Neural cell (in vitro differentiated cells): ENCODE measurements at regions not wholly inside any gene's neighbourhood (a gene's known extent, or its start where the extent isn't known, plus 50 kb on each side); places are given as distances from the start of the nearest gene placed in this dataset.

Source experiments
- H2AFZ ChIP-seq: fragments of 200-600, 300-800 bp; sonication (generic), shearing (Covaris generic); 2 replicates; pipeline ENCODE4 v1.6.0; 2014; ENCODE audit warnings: low read depth, mild to moderate bottlenecking, antibody characterized with exemption, low read length, moderate library complexity
- H3F3A ChIP-seq: fragments of 200-600 bp; shearing (Covaris generic); 2 replicates; pipeline ENCODE4 v1.6.1; 2016; ENCODE audit warnings: mild to moderate bottlenecking, moderate library complexity, mixed read lengths, antibody characterized with exemption, low read length; ENCODE audit not compliant: insufficient read depth, poor library complexity, severe bottlenecking
- H3K27ac ChIP-seq: fragments of 200-600, 300-800 bp; sonication (generic), shearing (Covaris generic); 2 replicates; pipeline ENCODE4 v1.5.1; 2014; ENCODE audit warnings: mild to moderate bottlenecking, low read length, moderate library complexity
- H3K27me3 ChIP-seq: fragments of 300-800, 200-600 bp; sonication (generic), shearing (Covaris generic); 2 replicates; pipeline ENCODE4 v1.6.0; 2014; ENCODE audit warnings: mild to moderate bottlenecking, low read depth, low read length, moderate library complexity; ENCODE audit not compliant: insufficient read depth
- H3K36me3 ChIP-seq: fragments of 300-800, 200-600 bp; sonication (generic), shearing (Covaris generic); 2 replicates; pipeline ENCODE4 v1.5.1; 2014; ENCODE audit warnings: mild to moderate bottlenecking, antibody characterized with exemption, low read length, moderate library complexity; ENCODE audit not compliant: insufficient read depth
- H3K4me2 ChIP-seq: fragments of 300-800, 200-600 bp; sonication (generic), shearing (Covaris generic); 2 replicates; pipeline ENCODE4 v1.6.0; 2014; ENCODE audit warnings: mild to moderate bottlenecking, low read length
- H3K4me3 ChIP-seq: fragments of 300-800, 200-600 bp; sonication (generic), shearing (Covaris generic); 2 replicates; pipeline ENCODE4 v1.5.1; 2014; ENCODE audit warnings: mild to moderate bottlenecking, low read length, moderate library complexity
- H3K79me2 ChIP-seq: fragments of 200-600 bp; shearing (Covaris generic); replicated peaks from 2 replicates; pipeline ENCODE4 v1.6.0; 2014; ENCODE audit warnings: mild to moderate bottlenecking, low read length, moderate library complexity; ENCODE audit not compliant: insufficient read depth
- H3K9ac ChIP-seq: fragments of 300-800, 200-600 bp; sonication (generic), shearing (Covaris generic); 2 replicates; pipeline ENCODE4 v1.6.1; 2016; ENCODE audit warnings: mild to moderate bottlenecking, low read length, mixed read lengths
- H3K9me2 ChIP-seq: fragments of 200-600 bp; shearing (Covaris generic); 2 replicates; pipeline ENCODE4 v1.6.1; 2016; ENCODE audit warnings: mild to moderate bottlenecking, low read length, mixed read lengths; ENCODE audit not compliant: insufficient read depth
- H3K9me3 ChIP-seq: fragments of 200-600, 300-800 bp; sonication (generic), shearing (Covaris generic); 2 replicates; pipeline ENCODE4 v1.6.1; 2016; ENCODE audit warnings: mild to moderate bottlenecking, mixed run types, low read length, moderate library complexity, mixed read lengths
- H4K20me1 ChIP-seq: fragments of 200-600 bp; shearing (Covaris generic); 2 replicates; pipeline ENCODE4 v1.6.1; 2016; ENCODE audit warnings: mild to moderate bottlenecking, mixed run types; ENCODE audit not compliant: insufficient read depth
- CTCF ChIP-seq: fragments of 450-650 bp; IDR thresholded peaks from 2 replicates; pipeline ENCODE4 v1.5.1; 2014; ENCODE audit warnings: antibody characterized with exemption, mild to moderate bottlenecking, moderate library complexity; ENCODE audit not compliant: poor library complexity, severe bottlenecking
- EP300 ChIP-seq: fragments of 450-650 bp; conservative IDR thresholded peaks from 2 replicates; pipeline ENCODE4 v1.6.1; 2014; ENCODE audit warnings: antibody characterized with exemption, mild to moderate bottlenecking, moderate library complexity; ENCODE audit not compliant: poor library complexity, severe bottlenecking
- EZH2 ChIP-seq: fragments of 200-600, 300-800 bp; shearing (Covaris generic), sonication (generic); IDR thresholded peaks from 2 replicates; pipeline ENCODE4 v1.6.1; 2014; ENCODE audit warnings: antibody characterized with exemption, low read length, borderline replicate concordance, mild to moderate bottlenecking; ENCODE audit not compliant: insufficient read depth, poor library complexity, severe bottlenecking
- MXI1 ChIP-seq: fragments of 450-650 bp; conservative IDR thresholded peaks from 2 replicates; pipeline ENCODE4 v1.6.1; 2014; ENCODE audit warnings: antibody characterized with exemption, mild to moderate bottlenecking; ENCODE audit not compliant: poor library complexity, severe bottlenecking
- POLR2AphosphoS5 ChIP-seq: IDR thresholded peaks from 2 replicates; pipeline ENCODE4 v1.6.1; 2012
- RAD21 ChIP-seq: fragments of 450-650 bp; conservative IDR thresholded peaks from 2 replicates; pipeline ENCODE4 v1.6.1; 2014; ENCODE audit warnings: antibody characterized with exemption, mild to moderate bottlenecking, moderate library complexity
- SMC3 ChIP-seq: fragments of 450-650 bp; conservative IDR thresholded peaks from 2 replicates; pipeline ENCODE4 v1.6.1; 2014; ENCODE audit warnings: antibody characterized with exemption, mild to moderate bottlenecking, moderate library complexity; ENCODE audit not compliant: poor library complexity
- TAF1 ChIP-seq: IDR thresholded peaks from 2 replicates; pipeline ENCODE4 v1.6.1; 2012; ENCODE audit warnings: low read depth
- TF ChIP-seq, protein P1 (sequence below): IDR thresholded peaks from 2 replicates; pipeline ENCODE4 v1.6.1; 2012; ENCODE audit warnings: borderline replicate concordance

DNA sequence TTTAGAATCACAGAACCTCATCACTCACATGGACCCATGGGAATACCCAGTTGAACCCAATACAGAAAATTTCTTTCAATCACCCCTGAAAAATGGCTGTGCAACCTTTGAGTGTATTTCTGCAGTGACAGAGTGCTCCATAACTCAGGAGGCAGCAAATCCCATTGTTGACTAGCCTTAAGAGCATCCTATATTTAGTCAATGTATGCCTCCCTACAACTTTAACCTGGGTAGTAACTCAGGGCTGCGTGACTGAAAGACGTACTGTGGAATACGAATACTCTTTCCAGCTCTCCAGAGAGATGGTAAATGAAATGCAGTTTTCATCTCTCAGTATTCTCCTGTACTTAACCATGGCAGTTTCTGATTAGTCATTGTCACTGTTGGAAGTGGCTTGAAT, 573.0 kb upstream of the POM121L12 start:
- no peaks in the 10 kb centered on the region for H3F3A ChIP-seq
- no peak overlapping the region for H3K4me3 ChIP-seq
- no peaks in the 10 kb centered on the region for H3K36me3 ChIP-seq
- no peaks in the 10 kb centered on the region for H3K27me3 ChIP-seq
- no peak overlapping the region for H3K27ac ChIP-seq
- H3K9me2 ChIP-seq: no peaks in the 10 kb centered on the region
- TF ChIP-seq EZH2: no peak
- TF ChIP-seq CTCF: no peak
- no peak for TF ChIP-seq SMC3
- TF ChIP-seq POLR2AphosphoS5: no peak
- TF ChIP-seq MXI1: no peak
- TF ChIP-seq RAD21: no peak
- TF ChIP-seq EP300: no peak
- TF ChIP-seq, protein P1, sequence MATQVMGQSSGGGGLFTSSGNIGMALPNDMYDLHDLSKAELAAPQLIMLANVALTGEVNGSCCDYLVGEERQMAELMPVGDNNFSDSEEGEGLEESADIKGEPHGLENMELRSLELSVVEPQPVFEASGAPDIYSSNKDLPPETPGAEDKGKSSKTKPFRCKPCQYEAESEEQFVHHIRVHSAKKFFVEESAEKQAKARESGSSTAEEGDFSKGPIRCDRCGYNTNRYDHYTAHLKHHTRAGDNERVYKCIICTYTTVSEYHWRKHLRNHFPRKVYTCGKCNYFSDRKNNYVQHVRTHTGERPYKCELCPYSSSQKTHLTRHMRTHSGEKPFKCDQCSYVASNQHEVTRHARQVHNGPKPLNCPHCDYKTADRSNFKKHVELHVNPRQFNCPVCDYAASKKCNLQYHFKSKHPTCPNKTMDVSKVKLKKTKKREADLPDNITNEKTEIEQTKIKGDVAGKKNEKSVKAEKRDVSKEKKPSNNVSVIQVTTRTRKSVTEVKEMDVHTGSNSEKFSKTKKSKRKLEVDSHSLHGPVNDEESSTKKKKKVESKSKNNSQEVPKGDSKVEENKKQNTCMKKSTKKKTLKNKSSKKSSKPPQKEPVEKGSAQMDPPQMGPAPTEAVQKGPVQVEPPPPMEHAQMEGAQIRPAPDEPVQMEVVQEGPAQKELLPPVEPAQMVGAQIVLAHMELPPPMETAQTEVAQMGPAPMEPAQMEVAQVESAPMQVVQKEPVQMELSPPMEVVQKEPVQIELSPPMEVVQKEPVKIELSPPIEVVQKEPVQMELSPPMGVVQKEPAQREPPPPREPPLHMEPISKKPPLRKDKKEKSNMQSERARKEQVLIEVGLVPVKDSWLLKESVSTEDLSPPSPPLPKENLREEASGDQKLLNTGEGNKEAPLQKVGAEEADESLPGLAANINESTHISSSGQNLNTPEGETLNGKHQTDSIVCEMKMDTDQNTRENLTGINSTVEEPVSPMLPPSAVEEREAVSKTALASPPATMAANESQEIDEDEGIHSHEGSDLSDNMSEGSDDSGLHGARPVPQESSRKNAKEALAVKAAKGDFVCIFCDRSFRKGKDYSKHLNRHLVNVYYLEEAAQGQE: no peak
- TF ChIP-seq TAF1: no peak
- no peak overlapping the region for H3K9ac ChIP-seq
- no peaks in the 10 kb centered on the region for H3K79me2 ChIP-seq
- no peak overlapping the region for H3K4me2 ChIP-seq
- no peaks in the 10 kb centered on the region for H4K20me1 ChIP-seq
- H3K9me3 ChIP-seq: no peaks in the 10 kb centered on the region
- no peak overlapping the region for H2AFZ ChIP-seq

GRCh38 chr7:52455571-52455970, 579.9 kb upstream of the POM121L12 start:
- TF ChIP-seq MXI1 (no peak), CTCF (no peak), TAF1 (no peak), SMC3 (no peak)
- TF ChIP-seq, protein P1: no peak
- no peaks in the 10 kb centered on the region for H3K36me3 ChIP-seq
- no peak overlapping the region for H3K4me2 ChIP-seq
- no peaks in the 10 kb centered on the region for H3F3A ChIP-seq
- no peak overlapping the region for H3K27ac ChIP-seq
- no peak overlapping the region for H3K9ac ChIP-seq
- no peaks in the 10 kb centered on the region for H3K9me3 ChIP-seq
- H3K4me3 ChIP-seq: no peak overlapping the region
- H2AFZ ChIP-seq: no peak overlapping the region
- no peaks in the 10 kb centered on the region for H3K79me2 ChIP-seq
- H4K20me1 ChIP-seq: no peaks in the 10 kb centered on the region
- no peaks in the 10 kb centered on the region for H3K27me3 ChIP-seq
- no peaks in the 10 kb centered on the region for H3K9me2 ChIP-seq
